H1 (cell line): ENCODE measurements at regions not wholly inside any gene's neighbourhood (a gene's known extent, or its start where the extent isn't known, plus 50 kb on each side); places are given as distances from the start of the nearest gene placed in this dataset.

Experiments used
- ATF2 ChIP-seq: IDR thresholded peaks from 2 replicates; pipeline ENCODE4 v1.6.1; 2012; ENCODE audit warnings: low read length, inconsistent platforms
- CREB1 ChIP-seq: IDR thresholded peaks from 2 replicates; pipeline ENCODE4 v1.6.1; 2012; ENCODE audit warnings: inconsistent platforms
- CTCF ChIP-seq, 3 experiments: IDR thresholded peaks; 1 replicate in 2 of 3; 2 replicates in 1 of 3; pipeline versions ENCODE4 v1.5.1 to v1.6.1; 2011; ENCODE audit warnings: low read length in 3 of 3, mild to moderate bottlenecking in 3 of 3, inconsistent platforms in 2 of 3, low read depth in 1 of 3, moderate library complexity in 1 of 3; ENCODE audit not compliant: insufficient read depth in 1 of 3; ENCODE audit errors: control extremely low read depth in 1 of 3
- EGR1 ChIP-seq: IDR thresholded peaks from 2 replicates; pipeline ENCODE4 v1.6.1; 2011; ENCODE audit warnings: low read depth, low read length, borderline replicate concordance
- FOSL1 ChIP-seq: IDR thresholded peaks from 2 replicates; pipeline ENCODE4 v1.6.1; 2011; ENCODE audit warnings: mild to moderate bottlenecking, low read depth, low read length, moderate library complexity; ENCODE audit not compliant: insufficient read depth
- JUN ChIP-seq: IDR thresholded peaks from 2 replicates; pipeline ENCODE4 v1.6.1; 2011; ENCODE audit warnings: low read depth, mild to moderate bottlenecking, improper control_type of control experiment, low read length
- MAX ChIP-seq: IDR thresholded peaks from 2 replicates; pipeline ENCODE4 v1.6.1; 2012; ENCODE audit warnings: inconsistent platforms
- POLR2A ChIP-seq, 2 experiments: IDR thresholded peaks; 1 replicate in 1 of 2; 2 replicates in 1 of 2; pipeline ENCODE4 v1.6.1; 2011; ENCODE audit warnings: low read depth in 2 of 2, low read length in 2 of 2, mild to moderate bottlenecking in 2 of 2; ENCODE audit errors: control extremely low read depth in 1 of 2
- TAF1 ChIP-seq: IDR thresholded peaks from 2 replicates; pipeline ENCODE4 v1.6.1; 2011; ENCODE audit warnings: mild to moderate bottlenecking, low read depth, low read length
- TEAD4 ChIP-seq: IDR thresholded peaks from 2 replicates; pipeline ENCODE4 v1.6.1; 2012; ENCODE audit warnings: low read depth, low read length, inconsistent platforms, mixed read lengths
- USF2 ChIP-seq: IDR thresholded peaks from 2 replicates; pipeline ENCODE4 v1.6.1; 2011; ENCODE audit warnings: low read length, improper control_type of control experiment
- YY1 ChIP-seq: IDR thresholded peaks from 2 replicates; pipeline ENCODE4 v1.6.1; 2011; ENCODE audit warnings: low read depth, mild to moderate bottlenecking, low read length

- TF ChIP-seq ATF2 = no peak
- TF ChIP-seq FOSL1 = no peak
- no peak for TF ChIP-seq CTCF (IDR thresholded peaks at IDR 0.05; ENCODE audit: control extremely low read depth in 1 of 3, insufficient read depth in 1 of 3, low read depth in 1 of 3, low read length in 3 of 3)
- no peak for TF ChIP-seq MAX
- TF ChIP-seq TAF1 = no peak
- no peak for TF ChIP-seq CREB1
- TF ChIP-seq POLR2A (IDR thresholded peaks at IDR 0.05; ENCODE audit: control extremely low read depth in 1 of 2, low read depth in 2 of 2, low read length in 2 of 2) = no peak
- TF ChIP-seq TEAD4 = no peak
- no peak for TF ChIP-seq USF2
- no peak for TF ChIP-seq YY1
- TF ChIP-seq EGR1 = no peak
- no peak for TF ChIP-seq JUN
Observed at GRCh38 chr11:97993562-97993961, 1027.2 kb upstream of the CNTN5 start.
